Ovary (tissue), 3 donors: ENCODE measurements at regions not wholly inside any gene's neighbourhood (a gene's known extent, or its start where the extent isn't known, plus 50 kb on each side); places are given as distances from the start of the nearest gene placed in this dataset.

Source experiments
- CTCF ChIP-seq, 3 donors: fragments of 450-650 bp in 2 of 3; fragments of 200-600 bp in 1 of 3; IDR thresholded peaks; one replicate each; pipeline versions ENCODE4 v1.5.1 to v1.8.0; 2016 to 2022; ENCODE audit warnings: antibody characterized with exemption in 3 of 3, mild to moderate bottlenecking in 1 of 3
- POLR2A ChIP-seq: fragments of 450-650 bp; IDR thresholded peaks from one replicate; pipeline ENCODE4 v1.6.1; 2017; ENCODE audit warnings: antibody characterized with exemption, mild to moderate bottlenecking, moderate library complexity
- donor health status: DM: no; HTN: no; CAD: no.

- TF ChIP-seq POLR2A (no peak), CTCF (IDR thresholded peaks at IDR 0.05) (no peak)
Observed at GRCh38 chr4:3830774-3831528, 64.8 kb downstream of the ADRA2C start.
